Right lobe of liver (tissue), 4 donors: ENCODE measurements at regions not wholly inside any gene's neighbourhood (a gene's known extent, or its start where the extent isn't known, plus 50 kb on each side); places are given as distances from the start of the nearest gene placed in this dataset.

Experiments
- CTCF ChIP-seq, 4 donors: fragments of 200-600 bp in 3 of 4; fragments of 450-650 bp in 1 of 4; IDR thresholded peaks; one replicate each; pipeline versions ENCODE4 v1.5.1 to v1.8.0; 2016 to 2022; ENCODE audit warnings: antibody characterized with exemption in 4 of 4, mild to moderate bottlenecking in 2 of 4
- POLR2A ChIP-seq: fragments of 450-650 bp; IDR thresholded peaks from one replicate; pipeline ENCODE4 v1.6.1; 2017; ENCODE audit warnings: antibody characterized with exemption, mild to moderate bottlenecking
- donor health status: DM: no; HTN: no; CAD: no.
- donor health status: DM: no; HTN: no; CAD: no.
- donor health status: DM: no; HTN: yes; CAD: no.

GRCh38 chr1:112247036-112247597 lies 148.9 kb upstream of the CTTNBP2NL start:
- TF ChIP-seq CTCF (IDR thresholded peaks at IDR 0.05): no peak
- TF ChIP-seq POLR2A: no peak
